GM04503 (cell line): ENCODE measurements at regions not wholly inside any gene's neighbourhood (a gene's known extent, or its start where the extent isn't known, plus 50 kb on each side); places are given as distances from the start of the nearest gene placed in this dataset.

ENCODE experiments used
- DNase-seq: peaks from one replicate; pipeline ENCODE4 v3.0.0-alpha.2; 2012; ENCODE audit warnings: low read depth

- no peak for DNase-seq
Measured at GRCh38 chr12:97177481-97177880, 270.4 kb downstream of the NEDD1 start.

DNA sequence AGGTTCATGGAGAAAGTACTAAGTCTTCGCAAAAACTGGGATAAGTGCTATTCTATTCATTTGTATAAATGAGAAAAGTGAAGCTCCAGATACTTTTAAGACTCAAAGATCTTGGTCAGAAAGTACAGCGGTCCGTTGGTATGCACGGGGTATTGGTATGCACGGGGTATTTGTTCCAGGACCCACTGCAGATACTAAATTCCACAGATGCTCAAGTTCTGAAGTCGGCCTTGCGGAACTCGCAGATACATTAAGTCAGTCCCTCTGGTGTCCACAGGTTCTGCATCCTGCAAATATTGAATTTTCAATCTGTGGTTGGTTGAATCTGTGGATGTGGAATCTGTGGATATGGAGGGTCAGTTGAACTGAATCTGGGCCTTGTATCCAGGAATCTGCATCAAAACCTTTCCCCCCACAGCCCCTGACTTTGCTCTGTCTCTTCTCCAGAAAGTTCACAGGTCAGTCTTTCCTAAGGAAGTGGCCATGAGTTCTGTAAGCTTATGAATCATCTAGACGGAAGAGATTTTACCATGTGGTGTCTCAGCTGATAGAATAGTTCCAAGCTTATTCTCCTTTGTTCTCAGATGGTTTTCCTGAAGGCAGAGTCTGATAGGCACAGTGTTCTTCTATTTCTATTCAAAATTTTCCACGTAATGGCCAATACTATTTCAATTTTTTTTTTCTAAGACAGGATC is 274.7 kb downstream of the NEDD1 start:
- DNase-seq, result no peak

DNA sequence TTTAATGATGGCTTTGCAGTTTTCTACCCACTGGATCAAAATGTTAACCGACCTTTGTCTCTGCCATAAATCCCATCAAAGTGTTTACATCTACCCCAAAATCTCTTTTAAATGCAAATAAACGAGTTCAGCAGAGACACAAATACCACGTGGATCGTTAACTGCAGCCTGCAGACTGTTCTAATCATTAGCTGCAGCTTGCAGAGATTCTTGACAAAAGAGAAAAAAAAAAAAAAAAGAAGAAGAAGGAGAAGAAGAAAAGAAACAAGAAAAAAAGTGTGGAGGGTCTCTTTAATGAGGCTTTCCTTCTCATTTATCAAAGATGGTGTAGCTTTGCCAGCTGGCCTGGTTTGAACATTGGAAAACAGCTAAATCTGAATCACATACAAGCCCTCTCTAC is 275.7 kb downstream of the NEDD1 start:
- no peak for DNase-seq

GRCh38 chr12:97184127-97184773 is 277.2 kb downstream of the NEDD1 start:
- DNase-seq, result no peak

GRCh38 chr12:97185567-97185966 is 277.0 kb upstream of the RMST start:
- DNase-seq, result no peak

- no peak for DNase-seq
Measured at GRCh38 chr12:97194546-97194945, 268.1 kb upstream of the RMST start.

DNA sequence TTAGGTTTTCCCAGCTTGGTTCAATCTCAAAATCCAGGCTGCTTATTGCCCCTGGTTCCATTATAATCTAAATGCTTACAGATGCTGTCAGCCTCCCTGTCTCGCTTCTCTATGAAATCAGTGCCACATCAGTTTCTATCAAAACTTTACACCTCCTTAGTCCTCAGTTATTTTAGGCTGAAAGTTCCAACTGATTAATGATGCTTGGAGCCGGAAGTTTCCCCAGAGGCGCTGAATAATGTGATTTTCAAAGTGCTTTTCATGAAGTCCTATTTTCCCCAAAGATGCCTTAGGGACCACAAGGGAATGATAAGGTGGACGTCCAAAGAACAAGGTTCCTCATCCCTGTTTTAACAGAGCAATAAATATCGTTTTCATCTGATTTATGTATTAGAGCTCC is 262.4 kb upstream of the RMST start:
- DNase-seq, result no peak

GRCh38 chr12:97203408-97203807 is 259.2 kb upstream of the RMST start:
- no peak for DNase-seq

GRCh38 chr12:97209997-97210396 is 252.6 kb upstream of the RMST start:
- DNase-seq, result no peak

DNA sequence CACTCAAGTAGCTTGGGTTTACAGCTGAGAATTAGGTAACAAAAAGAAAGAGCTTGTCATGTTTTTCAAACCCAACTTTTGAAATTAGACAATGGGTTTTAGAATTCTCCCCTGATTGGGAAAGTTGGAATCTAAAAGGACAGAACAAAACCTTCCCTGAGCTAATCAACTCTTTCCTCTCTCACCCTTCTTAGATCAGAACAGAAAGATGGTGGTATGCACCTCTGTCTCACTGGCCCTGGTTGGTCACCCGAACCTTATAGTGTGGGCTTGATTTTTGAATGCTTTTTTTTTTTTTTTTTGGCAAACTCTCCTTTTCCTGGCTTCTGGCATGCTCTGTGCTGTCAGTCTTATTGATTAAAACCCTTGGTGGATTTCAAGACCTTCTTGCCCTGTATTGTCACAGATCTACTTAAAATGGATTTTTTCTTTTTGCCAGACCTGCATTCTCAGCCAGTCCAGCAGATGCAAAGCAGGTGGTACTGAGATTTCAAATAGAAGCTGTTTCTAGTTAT is 251.1 kb upstream of the RMST start:
- DNase-seq, result no peak

DNA sequence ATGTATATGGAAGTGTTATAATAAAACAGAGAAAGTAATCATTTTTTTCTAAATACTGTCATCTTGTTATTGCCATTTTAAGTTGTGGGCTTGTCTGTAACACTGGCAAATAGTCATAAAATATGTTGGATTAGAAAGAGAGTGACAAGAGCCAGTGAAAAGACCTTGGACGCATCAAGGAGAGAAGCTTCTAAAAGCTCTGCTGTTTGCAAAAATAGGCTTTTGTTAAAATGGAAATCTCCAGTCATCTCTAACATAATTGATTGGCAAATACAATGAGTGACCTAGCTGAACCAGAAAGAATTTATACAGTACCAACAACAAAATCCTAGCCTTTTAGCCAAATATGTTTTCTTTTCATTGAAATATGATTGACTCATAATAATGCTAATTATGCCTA is 245.8 kb upstream of the RMST start:
- no peak for DNase-seq

GRCh38 chr12:97222391-97222790 is 240.2 kb upstream of the RMST start:
- no peak for DNase-seq

GRCh38 chr12:97223419-97223818 is 239.2 kb upstream of the RMST start:
- DNase-seq, result no peak

DNA sequence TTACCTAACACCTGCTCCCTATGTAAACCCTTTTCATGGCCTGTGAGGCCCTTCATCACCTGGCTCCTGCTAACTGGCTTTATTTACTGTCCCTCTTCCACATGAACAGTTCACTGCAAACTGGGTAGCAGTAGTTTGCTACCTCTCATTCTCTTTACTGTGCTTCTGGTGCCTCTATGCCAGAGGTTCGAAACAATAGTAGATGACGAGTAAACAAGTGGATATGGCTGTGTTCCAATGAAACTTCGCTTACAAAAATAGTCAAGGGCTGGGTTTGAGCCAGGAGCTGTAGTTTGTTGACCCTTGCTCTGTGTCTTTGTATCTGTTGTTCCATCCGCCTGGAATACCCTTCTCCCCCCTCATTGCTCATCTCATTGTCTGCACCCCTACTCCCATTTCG is 233.6 kb upstream of the RMST start:
- no peak for DNase-seq

DNA sequence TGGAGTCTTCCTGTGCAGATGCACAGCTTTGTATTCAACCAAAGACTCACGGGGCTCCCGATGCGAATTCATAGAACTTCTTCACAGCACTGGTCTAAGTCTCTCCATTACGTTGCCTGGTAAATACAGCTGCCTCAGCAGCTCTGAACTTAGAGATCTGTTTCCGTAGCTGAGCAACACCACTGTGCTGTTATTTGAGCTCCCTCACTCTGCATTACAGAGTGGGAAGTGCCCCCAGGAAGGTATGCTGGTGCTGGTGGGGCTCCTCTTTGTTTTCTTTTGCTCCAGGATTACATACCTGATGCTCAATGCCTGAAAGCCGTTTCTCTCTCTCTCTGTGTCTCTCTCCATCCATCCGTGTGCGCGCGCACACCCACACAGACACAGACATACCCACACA is 227.5 kb upstream of the RMST start:
- DNase-seq, result no peak

GRCh38 chr12:97246368-97246767 is 216.2 kb upstream of the RMST start:
- no peak for DNase-seq

DNA sequence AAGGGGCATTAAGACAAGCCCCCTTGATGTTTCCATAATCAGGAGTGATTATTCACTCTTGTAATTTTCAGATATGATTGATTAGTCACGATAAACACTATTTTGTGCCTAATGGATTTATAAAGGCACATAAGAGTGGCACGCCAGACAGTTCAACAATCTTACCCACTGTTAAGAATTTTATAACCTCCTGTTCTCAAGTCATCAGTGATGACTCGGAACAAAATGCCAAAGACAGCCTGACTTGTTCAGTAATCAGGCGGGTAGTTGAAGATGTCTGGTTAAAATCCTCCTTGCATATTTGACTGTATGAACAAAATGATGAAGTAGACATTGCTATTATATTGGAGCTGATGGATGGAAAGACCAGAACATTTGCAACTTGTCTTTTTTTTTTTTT is 212.1 kb upstream of the RMST start:
- no peak for DNase-seq

DNA sequence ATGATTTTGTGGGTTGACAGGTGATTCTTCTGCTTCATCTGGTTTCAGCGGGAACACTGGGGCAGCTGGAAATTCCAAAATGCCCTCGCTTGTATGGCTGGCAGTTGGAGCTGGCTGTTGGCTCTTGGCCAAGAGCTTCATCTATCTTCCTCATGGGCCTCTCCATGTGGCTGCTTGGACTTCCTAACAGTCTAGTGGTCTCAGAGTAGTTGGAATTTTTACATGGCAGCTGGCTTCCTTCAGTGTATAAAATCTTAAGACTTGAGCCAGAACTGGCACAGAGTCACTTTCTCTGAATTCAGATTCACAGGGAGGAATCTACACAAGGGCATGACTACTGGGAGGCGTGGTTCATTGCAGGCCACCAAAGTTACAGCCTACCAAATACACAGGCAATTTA is 204.9 kb upstream of the RMST start:
- DNase-seq, result no peak

- DNase-seq, result no peak
Measured at GRCh38 chr12:97259098-97259497, 203.5 kb upstream of the RMST start.

GRCh38 chr12:97260786-97261185 is 201.8 kb upstream of the RMST start:
- no peak for DNase-seq

- DNase-seq, result no peak
Measured at GRCh38 chr12:97267166-97267565, 195.4 kb upstream of the RMST start.

- DNase-seq, result no peak
Measured at GRCh38 chr12:97267594-97268202, 194.9 kb upstream of the RMST start.

DNA sequence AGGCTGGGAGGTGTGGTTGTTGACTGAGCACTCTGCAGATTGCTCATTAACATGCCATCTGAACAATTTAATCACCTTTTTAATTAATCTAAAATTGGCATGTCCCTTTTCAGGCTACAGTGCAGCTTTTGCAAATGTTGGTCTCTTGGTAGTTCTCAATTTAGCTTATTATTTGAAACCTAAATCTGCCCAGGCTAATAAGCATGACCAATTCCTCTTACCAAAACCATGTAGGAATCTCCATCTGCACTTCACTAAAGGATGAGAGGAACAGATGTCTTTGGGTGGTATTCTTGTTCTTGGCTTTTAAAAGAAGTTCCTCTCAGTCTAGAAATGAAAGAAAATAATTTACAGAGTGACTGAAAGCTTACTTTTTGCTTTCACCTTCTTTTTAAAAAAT is 190.1 kb upstream of the RMST start:
- DNase-seq, result no peak

GRCh38 chr12:97274386-97274785 is 188.2 kb upstream of the RMST start:
- DNase-seq, result no peak
